Right lobe of liver (tissue), 4 donors: ENCODE measurements at regions not wholly inside any gene's neighbourhood (a gene's known extent, or its start where the extent isn't known, plus 50 kb on each side); places are given as distances from the start of the nearest gene placed in this dataset.

ENCODE experiments used
- CTCF ChIP-seq, 4 donors: fragments of 200-600 bp in 3 of 4; fragments of 450-650 bp in 1 of 4; IDR thresholded peaks; one replicate each; pipeline versions ENCODE4 v1.5.1 to v1.8.0; 2016 to 2022; ENCODE audit warnings: antibody characterized with exemption in 4 of 4, mild to moderate bottlenecking in 2 of 4
- POLR2A ChIP-seq: fragments of 450-650 bp; IDR thresholded peaks from one replicate; pipeline ENCODE4 v1.6.1; 2017; ENCODE audit warnings: antibody characterized with exemption, mild to moderate bottlenecking
- donor health status: DM: no; HTN: no; CAD: no.
- donor health status: DM: no; HTN: no; CAD: no.
- donor health status: DM: no; HTN: yes; CAD: no.

GRCh38 chr6:4485735-4486134 is 290.5 kb upstream of the CDYL start:
- TF ChIP-seq POLR2A: no peak
- TF ChIP-seq CTCF (IDR thresholded peaks at IDR 0.05): no peak
